Prostate gland (tissue), 2 donors: ENCODE measurements at regions not wholly inside any gene's neighbourhood (a gene's known extent, or its start where the extent isn't known, plus 50 kb on each side); places are given as distances from the start of the nearest gene placed in this dataset.

Experiments used
- DNase-seq: peaks from one replicate; pipeline ENCODE4 v3.0.0-alpha.2; 2019; ENCODE audit warnings: low spot score
- H3K27ac ChIP-seq, 2 donors: fragments of 200-600 bp; sonication (generic); 2 replicates each; pipeline ENCODE4 v1.5.1; 2017 to 2019
- H3K27me3 ChIP-seq: fragments of 200-600 bp; sonication (generic); replicated peaks from 2 replicates; pipeline ENCODE4 v1.5.1; 2019; ENCODE audit not compliant: insufficient read depth
- H3K36me3 ChIP-seq, 2 donors: fragments of 200-600 bp; sonication (generic); 1 replicate in 1 of 2; 2 replicates in 1 of 2; pipeline versions ENCODE4 v1.5.1 to v1.8.1; 2017 to 2019
- H3K4me1 ChIP-seq: fragments of 200-600 bp; sonication (generic); replicated peaks from 2 replicates; pipeline ENCODE4 v1.5.1; 2019
- H3K4me3 ChIP-seq, 2 donors: fragments of 200-600 bp; sonication (generic); 2 replicates each; pipeline ENCODE4 v1.5.1; 2017 to 2019
- H3K9me3 ChIP-seq: fragments of 200-600 bp; sonication (generic); 2 replicates; pipeline ENCODE4 v1.5.1; 2017
- CTCF ChIP-seq, 4 experiments: fragments of 200-600 bp in 2 of 4; fragments of 450-650 bp in 2 of 4; sonication (generic) in 2 of 4; IDR thresholded peaks; 1 replicate in 3 of 4; 2 replicates in 1 of 4; pipeline ENCODE4 v1.5.1; 2016 to 2019; ENCODE audit warnings: antibody characterized with exemption in 4 of 4, mild to moderate bottlenecking in 2 of 4, moderate library complexity in 2 of 4
- POLR2A ChIP-seq: fragments of 450-650 bp; IDR thresholded peaks from one replicate; pipeline ENCODE4 v1.6.1; 2016; ENCODE audit warnings: antibody characterized with exemption, mild to moderate bottlenecking
- POLR2AphosphoS5 ChIP-seq: sonication (generic); formaldehyde crosslinking; IDR thresholded peaks from one replicate; pipeline ENCODE4 v1.6.1; 2017; ENCODE audit warnings: antibody characterized with exemption
- WGBS: methylation state at CpG from one replicate; pipeline ENCODE4 v1.1.5; 2018; 5-methylcytosine and 5-hydroxymethylcytosine counted together
- intact Hi-C: fragments of 100-400 bp; cut with DNase I; formaldehyde crosslinking; loops from one replicate; pipeline ENCODE4 v1.14.2; 2022

- no peaks in the 10 kb centered on the region for H3K27me3 ChIP-seq
- intact Hi-C loops: no loop called here
- H3K4me1 ChIP-seq: no peaks in the 10 kb centered on the region
- WGBS: 94% methylated on average over 5 of the region's 5 CpGs
- no peak overlapping the region for H3K4me3 ChIP-seq
- no peaks in the 10 kb centered on the region for H3K9me3 ChIP-seq
- H3K36me3 ChIP-seq: no peaks in the 10 kb centered on the region
- no peak overlapping the region for H3K27ac ChIP-seq
- DNase-seq: no peak
- TF ChIP-seq POLR2AphosphoS5 (no peak), POLR2A (no peak), CTCF (IDR thresholded peaks at IDR 0.05) (no peak)
Observed at GRCh38 chr17:14594690-14595089, 293.8 kb downstream of the HS3ST3B1 start.

DNA sequence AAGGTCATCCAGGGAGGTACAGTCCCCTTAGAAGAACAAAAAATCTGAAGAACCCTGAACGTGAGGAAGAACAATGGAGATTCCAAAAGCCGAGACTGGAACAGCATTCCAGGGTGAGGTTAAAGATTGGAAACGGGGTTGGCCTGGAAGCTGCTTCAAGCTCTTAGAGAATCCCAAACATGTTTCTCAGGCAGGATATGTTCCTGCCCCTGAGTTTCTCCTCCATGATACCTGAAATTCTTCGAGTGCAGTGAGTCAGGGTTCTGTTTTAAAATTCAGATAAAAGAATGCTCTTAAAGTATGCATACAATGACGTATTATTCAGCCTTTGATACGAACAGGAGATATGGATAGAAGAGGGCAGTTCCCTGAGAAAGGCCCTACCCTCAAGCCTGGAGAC lies 293.1 kb downstream of the HS3ST3B1 start:
- 60% methylated on average over 6 of the region's 6 CpGs for WGBS
- no peaks in the 10 kb centered on the region for H3K27me3 ChIP-seq
- H3K4me3 ChIP-seq: no peak overlapping the region
- no peaks in the 10 kb centered on the region for H3K36me3 ChIP-seq
- TF ChIP-seq POLR2A: no peak
- TF ChIP-seq POLR2AphosphoS5: no peak
- no peak for TF ChIP-seq CTCF (IDR thresholded peaks at IDR 0.05)
- intact Hi-C loops: no loop called here
- no peaks in the 10 kb centered on the region for H3K9me3 ChIP-seq
- DNase-seq: no peak
- no peaks in the 10 kb centered on the region for H3K4me1 ChIP-seq
- no peak overlapping the region for H3K27ac ChIP-seq

GRCh38 chr17:14590459-14591250 lies 289.8 kb downstream of the HS3ST3B1 start:
- TF ChIP-seq POLR2AphosphoS5: no peak
- no peak for TF ChIP-seq POLR2A
- no peak for TF ChIP-seq CTCF (IDR thresholded peaks at IDR 0.05)
- Histone ChIP-seq H3K27me3 (no peaks in the 10 kb centered on the region), H3K36me3 (no peaks in the 10 kb centered on the region), H3K4me3 (no peak overlapping the region), H3K9me3 (no peaks in the 10 kb centered on the region), H3K27ac (no peak overlapping the region), H3K4me1 (no peaks in the 10 kb centered on the region)
- 79% methylated on average over 5 of the region's 5 CpGs for WGBS
- intact Hi-C loops: no loop called here
- DNase-seq: no peak

GRCh38 chr17:14585099-14585498 lies 284.2 kb downstream of the HS3ST3B1 start:
- Histone ChIP-seq H3K4me1 (no peaks in the 10 kb centered on the region), H3K27me3 (no peaks in the 10 kb centered on the region), H3K27ac (no peak overlapping the region), H3K9me3 (no peaks in the 10 kb centered on the region), H3K36me3 (no peaks in the 10 kb centered on the region), H3K4me3 (no peak overlapping the region)
- intact Hi-C loops: no loop called here
- DNase-seq: no peak
- WGBS: 87% methylated on average over 4 of the region's 4 CpGs
- no peak for TF ChIP-seq POLR2AphosphoS5
- no peak for TF ChIP-seq CTCF (IDR thresholded peaks at IDR 0.05)

GRCh38 chr17:14582996-14583395 lies 282.1 kb downstream of the HS3ST3B1 start:
- Histone ChIP-seq H3K4me1 (no peaks in the 10 kb centered on the region), H3K27ac (no peak overlapping the region), H3K4me3 (no peak overlapping the region), H3K27me3 (no peaks in the 10 kb centered on the region), H3K9me3 (no peaks in the 10 kb centered on the region), H3K36me3 (no peaks in the 10 kb centered on the region)
- intact Hi-C loops: no loop called here
- 100% methylated on average over 2 of the region's 2 CpGs for WGBS
- no peak for DNase-seq
- TF ChIP-seq CTCF (IDR thresholded peaks at IDR 0.05): no peak
- no peak for TF ChIP-seq POLR2A
